ENCODE measurements at regions not wholly inside any gene's neighbourhood (a gene's known extent, or its start where the extent isn't known, plus 50 kb on each side); places are given as distances from the start of the nearest gene placed in this dataset.

DNA sequence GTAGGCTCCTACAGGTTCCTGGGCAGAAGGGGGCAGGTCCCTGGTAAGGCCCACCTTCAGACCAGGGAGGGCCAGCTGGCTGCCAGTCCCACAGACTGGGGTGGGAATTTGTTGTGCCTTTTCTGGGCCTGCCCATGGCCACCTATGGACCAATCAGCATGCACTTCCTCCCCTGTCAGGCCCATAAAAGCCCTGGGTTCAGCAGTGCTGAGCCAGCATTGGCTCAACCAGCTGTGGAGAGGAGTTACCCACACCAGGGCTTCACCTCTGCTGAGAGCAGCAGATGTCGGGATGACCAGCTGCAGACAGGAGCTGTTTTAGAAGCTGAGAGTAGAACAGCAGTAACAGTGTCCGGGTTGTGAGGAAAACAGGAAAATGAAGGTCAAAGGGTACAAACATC is 373.4 kb upstream of the ACO1 start:
- H3K4me1 ChIP-seq (replicated peaks), result no peaks in the 10 kb centered on the region
- WGBS, result 83% methylated on average over 2 of the region's 2 CpGs
- H3K36me3 ChIP-seq, result no peaks in the 10 kb centered on the region
- no peak for DNase-seq (ENCODE audit: low spot score)
- no peaks in the 10 kb centered on the region for H3K27me3 ChIP-seq (replicated peaks; ENCODE audit: insufficient read depth)
- intact Hi-C loops (cut with DNase I), result no loop called here
- H3K27ac ChIP-seq, result no peak overlapping the region
- no peaks in the 10 kb centered on the region for H3K9me3 ChIP-seq
- TF ChIP-seq, protein P1, sequence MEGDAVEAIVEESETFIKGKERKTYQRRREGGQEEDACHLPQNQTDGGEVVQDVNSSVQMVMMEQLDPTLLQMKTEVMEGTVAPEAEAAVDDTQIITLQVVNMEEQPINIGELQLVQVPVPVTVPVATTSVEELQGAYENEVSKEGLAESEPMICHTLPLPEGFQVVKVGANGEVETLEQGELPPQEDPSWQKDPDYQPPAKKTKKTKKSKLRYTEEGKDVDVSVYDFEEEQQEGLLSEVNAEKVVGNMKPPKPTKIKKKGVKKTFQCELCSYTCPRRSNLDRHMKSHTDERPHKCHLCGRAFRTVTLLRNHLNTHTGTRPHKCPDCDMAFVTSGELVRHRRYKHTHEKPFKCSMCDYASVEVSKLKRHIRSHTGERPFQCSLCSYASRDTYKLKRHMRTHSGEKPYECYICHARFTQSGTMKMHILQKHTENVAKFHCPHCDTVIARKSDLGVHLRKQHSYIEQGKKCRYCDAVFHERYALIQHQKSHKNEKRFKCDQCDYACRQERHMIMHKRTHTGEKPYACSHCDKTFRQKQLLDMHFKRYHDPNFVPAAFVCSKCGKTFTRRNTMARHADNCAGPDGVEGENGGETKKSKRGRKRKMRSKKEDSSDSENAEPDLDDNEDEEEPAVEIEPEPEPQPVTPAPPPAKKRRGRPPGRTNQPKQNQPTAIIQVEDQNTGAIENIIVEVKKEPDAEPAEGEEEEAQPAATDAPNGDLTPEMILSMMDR (IDR thresholded peaks at IDR 0.05), result no peak
- no peak for TF ChIP-seq POLR2AphosphoS5 (IDR thresholded peaks at IDR 0.05)
- TF ChIP-seq POLR2A (IDR thresholded peaks at IDR 0.05), result no peak
- no peak overlapping the region for H3K4me3 ChIP-seq

DNA sequence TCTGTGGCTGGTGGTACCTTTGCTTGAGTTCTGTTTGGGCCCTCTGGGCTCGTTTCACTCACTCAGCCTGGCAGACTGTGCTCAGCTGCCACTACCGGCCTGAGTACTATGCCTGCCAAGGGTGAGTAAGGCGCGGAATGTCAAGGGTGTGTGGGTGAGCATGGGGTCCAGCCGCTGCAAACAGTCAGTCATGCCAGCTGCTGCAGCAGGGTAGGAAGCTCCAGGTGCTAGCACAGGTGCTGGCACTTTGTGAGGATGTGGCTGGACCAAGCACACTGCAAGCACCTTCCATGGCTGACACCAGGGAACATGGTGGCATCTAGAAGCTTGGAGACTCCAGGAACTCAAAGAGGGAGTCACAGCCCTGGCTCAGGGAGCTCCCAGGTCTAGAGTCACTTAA is 368.6 kb upstream of the ACO1 start:
- WGBS, result 85% methylated on average over 5 of the region's 5 CpGs
- no peaks in the 10 kb centered on the region for H3K4me1 ChIP-seq (replicated peaks)

DNA sequence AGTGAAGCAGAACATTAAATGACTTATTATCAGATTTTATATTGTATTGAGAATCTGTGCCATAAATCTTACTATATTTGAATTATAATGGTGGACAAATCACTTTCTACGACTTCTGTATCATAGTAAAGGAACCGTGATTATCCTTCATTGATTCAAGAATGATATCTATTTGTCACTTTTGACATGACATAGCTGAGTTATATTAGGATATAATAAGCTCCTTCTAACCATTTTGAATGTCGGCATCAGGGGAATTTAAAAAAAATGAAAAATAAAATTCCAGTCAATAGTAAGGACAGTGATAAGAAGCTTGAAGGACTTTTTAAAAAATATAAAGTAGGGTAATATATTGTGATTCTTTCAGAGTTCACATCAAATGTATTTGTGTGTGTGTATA is 338.9 kb upstream of the ACO1 start:
- Histone ChIP-seq H3K27me3 (replicated peaks; ENCODE audit: insufficient read depth) (no peaks in the 10 kb centered on the region), H3K9me3 (no peaks in the 10 kb centered on the region), H3K36me3 (no peaks in the 10 kb centered on the region), H3K4me3 (no peak overlapping the region), H3K4me1 (replicated peaks) (no peaks in the 10 kb centered on the region), H3K27ac (no peak overlapping the region)
- TF ChIP-seq, protein P1 (IDR thresholded peaks at IDR 0.05), result no peak
- TF ChIP-seq POLR2A (IDR thresholded peaks at IDR 0.05), result no peak
- TF ChIP-seq POLR2AphosphoS5 (IDR thresholded peaks at IDR 0.05), result no peak
- no peak for DNase-seq (ENCODE audit: low spot score)
- intact Hi-C loops (cut with DNase I), result no loop called here
- 70% methylated on average over 3 of the region's 3 CpGs for WGBS

More for the DNA sequence above, 368.6 kb upstream of the ACO1 start:
- intact Hi-C loops (cut with DNase I), result no loop called here
- Histone ChIP-seq H3K4me3 (no peak overlapping the region), H3K36me3 (no peaks in the 10 kb centered on the region), H3K27ac (no peak overlapping the region), H3K27me3 (replicated peaks; ENCODE audit: insufficient read depth) (no peaks in the 10 kb centered on the region), H3K9me3 (no peaks in the 10 kb centered on the region)
- no peak for DNase-seq (ENCODE audit: low spot score)
- TF ChIP-seq, protein P1 (IDR thresholded peaks at IDR 0.05), result no peak
- TF ChIP-seq POLR2A (IDR thresholded peaks at IDR 0.05), result no peak
- no peak for TF ChIP-seq POLR2AphosphoS5 (IDR thresholded peaks at IDR 0.05)

DNA sequence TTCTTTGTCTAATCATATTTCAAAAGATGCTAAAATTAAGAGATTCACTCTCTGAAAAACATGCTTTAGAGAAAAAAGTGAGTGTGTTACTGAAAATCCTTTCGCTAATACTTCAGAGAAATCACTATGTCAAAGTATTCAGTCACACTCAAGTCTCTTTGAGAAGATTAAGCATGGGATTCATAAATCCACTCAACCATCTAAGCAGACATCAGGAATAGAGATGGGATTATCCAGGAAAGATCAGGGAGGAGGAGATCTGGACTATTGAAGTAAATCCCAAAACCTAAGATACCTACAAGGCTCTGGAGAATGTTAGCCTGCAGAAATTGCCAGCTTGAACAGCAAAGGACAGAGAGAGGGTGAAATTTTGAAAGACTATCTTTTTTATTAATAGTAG is 317.2 kb upstream of the ACO1 start:
- no peak overlapping the region for H3K4me3 ChIP-seq
- H3K9me3 ChIP-seq, result no peaks in the 10 kb centered on the region
- no peaks in the 10 kb centered on the region for H3K4me1 ChIP-seq (replicated peaks)
- no peaks in the 10 kb centered on the region for H3K27me3 ChIP-seq (replicated peaks; ENCODE audit: insufficient read depth)
- no peak overlapping the region for H3K27ac ChIP-seq
- 96% methylated on average over 1 of the region's 1 CpG for WGBS
- intact Hi-C loops (cut with DNase I), result no loop called here
- DNase-seq (ENCODE audit: low spot score), result no peak
- H3K36me3 ChIP-seq, result no peaks in the 10 kb centered on the region
- TF ChIP-seq POLR2A (IDR thresholded peaks at IDR 0.05), result no peak
- no peak for TF ChIP-seq POLR2AphosphoS5 (IDR thresholded peaks at IDR 0.05)
- TF ChIP-seq, protein P1 (IDR thresholded peaks at IDR 0.05), result no peak

DNA sequence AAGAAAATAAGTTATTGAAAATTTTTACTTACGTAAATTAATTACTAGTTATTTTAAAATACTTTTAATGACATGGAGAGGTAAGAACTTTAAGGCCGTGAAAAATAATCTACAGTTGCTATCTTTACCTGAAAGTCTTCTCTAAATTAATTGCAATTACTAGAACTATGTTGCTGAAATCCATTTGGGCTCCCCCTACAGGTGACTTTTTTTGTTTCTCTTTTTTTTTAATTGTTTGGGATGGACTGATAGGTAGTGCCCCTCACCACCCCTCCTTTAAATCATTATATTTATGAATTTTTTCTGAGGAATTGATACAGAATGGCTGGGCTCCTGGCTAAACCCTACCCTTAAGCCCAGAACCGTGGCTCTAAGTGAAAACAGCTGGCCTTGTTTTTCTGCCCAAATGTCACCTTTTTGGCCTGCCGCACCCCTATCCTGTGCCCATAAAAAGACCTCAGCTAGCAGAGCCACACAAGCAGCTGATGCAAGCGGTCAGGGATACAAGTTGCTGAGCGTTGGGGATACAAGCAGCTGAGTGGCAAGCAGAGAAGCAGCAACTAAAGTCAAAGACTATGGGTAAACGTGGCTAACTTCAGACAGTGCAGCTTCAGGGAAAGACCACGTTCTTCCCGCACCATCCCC is 315.2 kb upstream of the ACO1 start:
- Histone ChIP-seq H3K4me1 (replicated peaks) (no peaks in the 10 kb centered on the region), H3K36me3 (no peaks in the 10 kb centered on the region), H3K27me3 (replicated peaks; ENCODE audit: insufficient read depth) (no peaks in the 10 kb centered on the region), H3K27ac (no peak overlapping the region), H3K4me3 (no peak overlapping the region), H3K9me3 (no peaks in the 10 kb centered on the region)
- no peak for TF ChIP-seq POLR2A (IDR thresholded peaks at IDR 0.05)
- TF ChIP-seq, protein P1 (IDR thresholded peaks at IDR 0.05), result no peak
- TF ChIP-seq POLR2AphosphoS5 (IDR thresholded peaks at IDR 0.05), result no peak
- WGBS, result 76% methylated on average over 9 of the region's 9 CpGs
- DNase-seq (ENCODE audit: low spot score), result no peak
- intact Hi-C loops (cut with DNase I), result no loop called here

Data from prostate gland (tissue), 2 donors.